SK-N-SH treated with all-trans-retinoic acid at 6 μM for 48 hours (cell line): ENCODE measurements at regions not wholly inside any gene's neighbourhood (a gene's known extent, or its start where the extent isn't known, plus 50 kb on each side); places are given as distances from the start of the nearest gene placed in this dataset.

Source experiments
- ATAC-seq: fragments of 200-7000 bp; cut with Tn5 transposase; 3 replicates; pipeline ENCODE4 v1.9.1; 2020; ENCODE audit warnings: mild to moderate bottlenecking, moderate library complexity
- BACH2 ChIP-seq: fragments of 250-450 bp; sonication (Bioruptor Pico); IDR thresholded peaks from 2 replicates; pipeline ENCODE4 v1.9.0; 2021; ENCODE audit warnings: mild to moderate bottlenecking, borderline replicate concordance
- CSDC2 ChIP-seq: fragments of 250-450 bp; sonication (Bioruptor Pico); IDR thresholded peaks from 2 replicates; pipeline ENCODE4 v1.5.0; 2020; ENCODE audit warnings: mild to moderate bottlenecking, moderate library complexity
- ESRRG ChIP-seq: fragments of 250-450 bp; sonication (Bioruptor Pico); IDR thresholded peaks from 2 replicates; pipeline ENCODE4 v1.6.1; 2021; ENCODE audit warnings: mild to moderate bottlenecking
- GLIS3 ChIP-seq: fragments of 250-450 bp; sonication (Bioruptor Pico); IDR thresholded peaks from 2 replicates; pipeline ENCODE4 v1.5.0; 2020; ENCODE audit warnings: mild to moderate bottlenecking, moderate library complexity
- OSR1 ChIP-seq: fragments of 250-450 bp; sonication (Bioruptor Pico); IDR thresholded peaks from 2 replicates; pipeline ENCODE4 v1.8.0; 2022; ENCODE audit warnings: moderate library complexity, mild to moderate bottlenecking, inconsistent platforms
- PATZ1 ChIP-seq: fragments of 250-450 bp; sonication (Bioruptor Pico); IDR thresholded peaks from 2 replicates; pipeline ENCODE4 v1.8.0; 2020; ENCODE audit warnings: mild to moderate bottlenecking, moderate library complexity, borderline replicate concordance
- POU6F1 ChIP-seq: fragments of 250-450 bp; sonication (Bioruptor Pico); IDR thresholded peaks from 2 replicates; pipeline ENCODE4 v1.8.0; 2021; ENCODE audit warnings: low read depth, mild to moderate bottlenecking, moderate library complexity, borderline replicate concordance
- PPARA ChIP-seq: fragments of 250-450 bp; sonication (Bioruptor Pico); IDR thresholded peaks from 2 replicates; pipeline ENCODE4 v1.5.0; 2020; ENCODE audit warnings: mild to moderate bottlenecking, borderline replicate concordance
- RARB ChIP-seq: fragments of 250-450 bp; sonication (Bioruptor Pico); IDR thresholded peaks from 2 replicates; pipeline ENCODE4 v1.8.0; 2021; ENCODE audit warnings: mild to moderate bottlenecking, moderate library complexity
- SNAI2 ChIP-seq: fragments of 250-450 bp; sonication (Bioruptor Pico); IDR thresholded peaks from 2 replicates; pipeline ENCODE4 v1.5.0; 2020; ENCODE audit warnings: mild to moderate bottlenecking, moderate library complexity
- TCF4 ChIP-seq: fragments of 250-450 bp; sonication (Bioruptor Pico); IDR thresholded peaks from 2 replicates; pipeline ENCODE4 v1.8.0; 2021; ENCODE audit warnings: mild to moderate bottlenecking, moderate library complexity, borderline replicate concordance
- TOX ChIP-seq: fragments of 250-450 bp; sonication (Bioruptor Pico); IDR thresholded peaks from 2 replicates; pipeline ENCODE4 v1.8.0; 2021; ENCODE audit warnings: mild to moderate bottlenecking, moderate library complexity, borderline replicate concordance
- ZC3H10 ChIP-seq: fragments of 250-450 bp; sonication (Bioruptor Pico); IDR thresholded peaks from 2 replicates; pipeline ENCODE4 v1.5.1; 2021; ENCODE audit warnings: mild to moderate bottlenecking, moderate library complexity
- ZFP3 ChIP-seq: fragments of 250-450 bp; sonication (Bioruptor Pico); IDR thresholded peaks from 2 replicates; pipeline ENCODE4 v1.5.0; 2020; ENCODE audit warnings: mild to moderate bottlenecking, moderate library complexity
- ZFP30 ChIP-seq: fragments of 450-650 bp; formaldehyde crosslinking; IDR thresholded peaks from 2 replicates; pipeline ENCODE4 v1.5.0; 2022; ENCODE audit warnings: mild to moderate bottlenecking, moderate library complexity
- ZNF565 ChIP-seq: fragments of 450-650 bp; formaldehyde crosslinking; conservative IDR thresholded peaks from 2 replicates; pipeline ENCODE4 v1.5.0; 2020; ENCODE audit warnings: low read depth, mild to moderate bottlenecking, moderate library complexity
- ZNF70 ChIP-seq: fragments of 450-650 bp; formaldehyde crosslinking; IDR thresholded peaks from 2 replicates; pipeline ENCODE4 v1.5.0; 2020; ENCODE audit warnings: mild to moderate bottlenecking, moderate library complexity
- ZNF8 ChIP-seq: fragments of 450-650 bp; formaldehyde crosslinking; IDR thresholded peaks from 2 replicates; pipeline ENCODE4 v1.5.0; 2020; ENCODE audit warnings: mild to moderate bottlenecking, moderate library complexity
- TF ChIP-seq, protein P1 (sequence below): fragments of 250-450 bp; sonication (Bioruptor Pico); IDR thresholded peaks from 2 replicates; pipeline ENCODE4 v1.5.0; 2020; ENCODE audit warnings: mild to moderate bottlenecking, moderate library complexity
- TF ChIP-seq, protein P2 (sequence below): fragments of 250-450 bp; sonication (Bioruptor Pico); IDR thresholded peaks from 2 replicates; pipeline ENCODE4 v1.5.1; 2020; ENCODE audit warnings: low read depth, mild to moderate bottlenecking, moderate library complexity
- TF ChIP-seq, protein P3 (sequence below): fragments of 250-450 bp; sonication (Bioruptor Pico); IDR thresholded peaks from 2 replicates; pipeline ENCODE4 v1.5.1; 2021; ENCODE audit warnings: mild to moderate bottlenecking, moderate library complexity

- TF ChIP-seq ZFP30 (CRISPR knock-in tag) (no peak), ZNF565 (CRISPR knock-in tag) (no peak), SNAI2 (no peak), TOX (CRISPR knock-in tag) (no peak), ZC3H10 (CRISPR knock-in tag) (no peak), BACH2 (CRISPR knock-in tag) (no peak), GLIS3 (CRISPR knock-in tag) (no peak), PATZ1 (CRISPR knock-in tag) (no peak), OSR1 (CRISPR knock-in tag) (no peak), ZNF70 (no peak), ZFP3 (no peak), TCF4 (no peak), ESRRG (CRISPR knock-in tag) (no peak), RARB (no peak), ZNF8 (CRISPR knock-in tag) (no peak), POU6F1 (CRISPR knock-in tag) (no peak), PPARA (no peak)
- TF ChIP-seq, protein P1, sequence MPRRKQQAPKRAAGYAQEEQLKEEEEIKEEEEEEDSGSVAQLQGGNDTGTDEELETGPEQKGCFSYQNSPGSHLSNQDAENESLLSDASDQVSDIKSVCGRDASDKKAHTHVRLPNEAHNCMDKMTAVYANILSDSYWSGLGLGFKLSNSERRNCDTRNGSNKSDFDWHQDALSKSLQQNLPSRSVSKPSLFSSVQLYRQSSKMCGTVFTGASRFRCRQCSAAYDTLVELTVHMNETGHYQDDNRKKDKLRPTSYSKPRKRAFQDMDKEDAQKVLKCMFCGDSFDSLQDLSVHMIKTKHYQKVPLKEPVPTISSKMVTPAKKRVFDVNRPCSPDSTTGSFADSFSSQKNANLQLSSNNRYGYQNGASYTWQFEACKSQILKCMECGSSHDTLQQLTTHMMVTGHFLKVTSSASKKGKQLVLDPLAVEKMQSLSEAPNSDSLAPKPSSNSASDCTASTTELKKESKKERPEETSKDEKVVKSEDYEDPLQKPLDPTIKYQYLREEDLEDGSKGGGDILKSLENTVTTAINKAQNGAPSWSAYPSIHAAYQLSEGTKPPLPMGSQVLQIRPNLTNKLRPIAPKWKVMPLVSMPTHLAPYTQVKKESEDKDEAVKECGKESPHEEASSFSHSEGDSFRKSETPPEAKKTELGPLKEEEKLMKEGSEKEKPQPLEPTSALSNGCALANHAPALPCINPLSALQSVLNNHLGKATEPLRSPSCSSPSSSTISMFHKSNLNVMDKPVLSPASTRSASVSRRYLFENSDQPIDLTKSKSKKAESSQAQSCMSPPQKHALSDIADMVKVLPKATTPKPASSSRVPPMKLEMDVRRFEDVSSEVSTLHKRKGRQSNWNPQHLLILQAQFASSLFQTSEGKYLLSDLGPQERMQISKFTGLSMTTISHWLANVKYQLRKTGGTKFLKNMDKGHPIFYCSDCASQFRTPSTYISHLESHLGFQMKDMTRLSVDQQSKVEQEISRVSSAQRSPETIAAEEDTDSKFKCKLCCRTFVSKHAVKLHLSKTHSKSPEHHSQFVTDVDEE (CRISPR knock-in tag), result no peak
- TF ChIP-seq, protein P2, sequence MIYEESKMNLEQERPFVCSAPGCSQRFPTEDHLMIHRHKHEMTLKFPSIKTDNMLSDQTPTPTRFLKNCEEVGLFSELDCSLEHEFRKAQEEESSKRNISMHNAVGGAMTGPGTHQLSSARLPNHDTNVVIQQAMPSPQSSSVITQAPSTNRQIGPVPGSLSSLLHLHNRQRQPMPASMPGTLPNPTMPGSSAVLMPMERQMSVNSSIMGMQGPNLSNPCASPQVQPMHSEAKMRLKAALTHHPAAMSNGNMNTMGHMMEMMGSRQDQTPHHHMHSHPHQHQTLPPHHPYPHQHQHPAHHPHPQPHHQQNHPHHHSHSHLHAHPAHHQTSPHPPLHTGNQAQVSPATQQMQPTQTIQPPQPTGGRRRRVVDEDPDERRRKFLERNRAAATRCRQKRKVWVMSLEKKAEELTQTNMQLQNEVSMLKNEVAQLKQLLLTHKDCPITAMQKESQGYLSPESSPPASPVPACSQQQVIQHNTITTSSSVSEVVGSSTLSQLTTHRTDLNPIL, result no peak
- no peak for ATAC-seq
These were observed 1050.3 kb downstream of the OTOL1 start for GRCh38 chr3:162546910-162547309.

DNA sequence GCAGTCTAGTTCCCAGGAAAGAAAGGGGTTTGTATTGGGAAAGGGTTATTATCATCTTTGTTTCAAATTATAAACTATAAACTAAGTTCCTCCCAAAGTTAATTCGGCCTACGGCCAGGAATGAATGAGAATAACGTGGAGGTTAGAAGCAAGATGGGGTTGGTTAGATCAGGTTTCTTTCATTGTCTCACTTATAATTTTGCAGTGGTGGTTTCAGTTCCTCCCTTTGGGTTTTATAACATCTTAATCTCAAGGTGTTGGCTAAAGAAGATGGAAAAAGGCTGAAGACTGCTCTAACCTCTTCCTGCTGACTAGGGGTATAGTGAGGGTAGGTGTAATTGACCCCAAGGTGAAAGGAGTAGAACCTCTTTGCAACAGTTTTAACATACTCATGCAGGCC lies 1050.7 kb downstream of the OTOL1 start:
- TF ChIP-seq, protein P3, sequence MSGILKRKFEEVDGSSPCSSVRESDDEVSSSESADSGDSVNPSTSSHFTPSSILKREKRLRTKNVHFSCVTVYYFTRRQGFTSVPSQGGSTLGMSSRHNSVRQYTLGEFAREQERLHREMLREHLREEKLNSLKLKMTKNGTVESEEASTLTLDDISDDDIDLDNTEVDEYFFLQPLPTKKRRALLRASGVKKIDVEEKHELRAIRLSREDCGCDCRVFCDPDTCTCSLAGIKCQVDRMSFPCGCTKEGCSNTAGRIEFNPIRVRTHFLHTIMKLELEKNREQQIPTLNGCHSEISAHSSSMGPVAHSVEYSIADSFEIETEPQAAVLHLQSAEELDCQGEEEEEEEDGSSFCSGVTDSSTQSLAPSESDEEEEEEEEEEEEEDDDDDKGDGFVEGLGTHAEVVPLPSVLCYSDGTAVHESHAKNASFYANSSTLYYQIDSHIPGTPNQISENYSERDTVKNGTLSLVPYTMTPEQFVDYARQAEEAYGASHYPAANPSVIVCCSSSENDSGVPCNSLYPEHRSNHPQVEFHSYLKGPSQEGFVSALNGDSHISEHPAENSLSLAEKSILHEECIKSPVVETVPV (CRISPR knock-in tag), result no peak
- TF ChIP-seq CSDC2, result no peak
- TF ChIP-seq, protein P2, result no peak
- ATAC-seq, result no peak

DNA sequence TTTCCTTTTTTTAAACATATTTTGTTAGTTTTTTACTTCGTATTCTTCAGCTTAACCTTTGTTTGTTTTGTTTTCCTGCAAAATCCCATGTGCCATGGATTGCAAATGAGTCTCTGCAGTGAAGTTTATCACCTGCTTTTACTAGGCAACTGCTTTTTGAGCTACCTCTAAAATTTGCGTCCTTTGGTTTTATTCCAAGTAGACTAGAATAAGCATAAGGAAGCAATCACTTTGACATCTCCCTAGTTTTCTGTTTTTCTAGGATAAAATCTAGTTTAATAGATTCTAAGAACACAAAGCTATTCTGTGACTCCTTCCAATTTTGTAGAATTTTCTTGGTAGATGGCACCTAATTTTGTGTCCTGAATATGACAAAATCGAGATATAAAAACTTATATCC lies 1059.2 kb downstream of the OTOL1 start:
- no peak for ATAC-seq
- TF ChIP-seq, protein P1 (CRISPR knock-in tag), result no peak
- no peak for TF ChIP-seq ESRRG (CRISPR knock-in tag)
- TF ChIP-seq ZNF70, result no peak
- TF ChIP-seq TCF4, result no peak
- no peak for TF ChIP-seq OSR1 (CRISPR knock-in tag)
- TF ChIP-seq, protein P3 (CRISPR knock-in tag), result no peak
- TF ChIP-seq, all 23 proteins: peak for 0
